Liver (tissue), 8 donors: ENCODE measurements at regions not wholly inside any gene's neighbourhood (a gene's known extent, or its start where the extent isn't known, plus 50 kb on each side); places are given as distances from the start of the nearest gene placed in this dataset.

Source experiments
- DNase-seq: peaks from one replicate; pipeline ENCODE4 v3.0.0-alpha.2; 2017; ENCODE audit warnings: low spot score
- H3K27ac ChIP-seq, 2 donors: one replicate each; pipeline ENCODE4 v1.7.0; 2013; ENCODE audit warnings: inconsistent platforms in 2 of 2, low read length in 2 of 2, control low read depth in 1 of 2, low read depth in 1 of 2, mild to moderate bottlenecking in 1 of 2
- H3K27me3 ChIP-seq, 4 donors: one replicate each; pipeline versions ENCODE4 v1.6.1 to v1.7.0; 2013; ENCODE audit warnings: low read length in 3 of 4, inconsistent platforms in 1 of 4, mild to moderate bottlenecking in 1 of 4, moderate library complexity in 1 of 4; ENCODE audit not compliant: control insufficient read depth in 4 of 4, insufficient read depth in 4 of 4
- H3K36me3 ChIP-seq, 4 donors: one replicate each; pipeline versions ENCODE4 v1.6.1 to v1.7.0; 2013; ENCODE audit warnings: low read length in 3 of 4, mild to moderate bottlenecking in 3 of 4, low read depth in 1 of 4, moderate library complexity in 1 of 4; ENCODE audit not compliant: control insufficient read depth in 4 of 4, insufficient read depth in 3 of 4
- H3K4me1 ChIP-seq, 4 donors: one replicate each; pipeline versions ENCODE4 v1.6.1 to v1.7.0; 2013; ENCODE audit warnings: low read length in 3 of 4, mild to moderate bottlenecking in 3 of 4, moderate library complexity in 1 of 4; ENCODE audit not compliant: control insufficient read depth in 4 of 4, insufficient read depth in 4 of 4
- H3K4me3 ChIP-seq, 3 donors: one replicate each; pipeline versions ENCODE4 v1.6.1 to v1.7.0; 2013; ENCODE audit warnings: low read length in 3 of 3, control low read depth in 1 of 3, low read depth in 1 of 3, mild to moderate bottlenecking in 1 of 3
- H3K9ac ChIP-seq, 2 donors: one replicate each; pipeline ENCODE4 v1.7.0; 2013; ENCODE audit warnings: low read length in 2 of 2, mild to moderate bottlenecking in 2 of 2, moderate library complexity in 2 of 2, control low read depth in 1 of 2, low read depth in 1 of 2
- H3K9me3 ChIP-seq, 4 donors: one replicate each; pipeline versions ENCODE4 v1.6.1 to v1.7.0; 2013; ENCODE audit warnings: low read length in 3 of 4; ENCODE audit not compliant: control insufficient read depth in 4 of 4
- EGR1 ChIP-seq, 2 donors: IDR thresholded peaks; 2 replicates each; pipeline ENCODE4 v1.6.1; 2016 to 2018; ENCODE audit warnings: antibody characterized with exemption in 2 of 2, low read depth in 2 of 2
- FOXA1 ChIP-seq: IDR thresholded peaks from 2 replicates; pipeline ENCODE4 v1.6.1; 2016; ENCODE audit warnings: antibody characterized with exemption
- FOXA2 ChIP-seq: IDR thresholded peaks from 2 replicates; pipeline ENCODE4 v1.6.1; 2016; ENCODE audit warnings: antibody characterized with exemption
- GABPA ChIP-seq, 2 donors: IDR thresholded peaks in 1 of 2; conservative IDR thresholded peaks in 1 of 2; 2 replicates each; pipeline ENCODE4 v1.6.1; 2016; ENCODE audit warnings: antibody characterized with exemption in 2 of 2, mild to moderate bottlenecking in 1 of 2, moderate library complexity in 1 of 2
- HNF4A ChIP-seq, 2 donors: conservative IDR thresholded peaks; 2 replicates each; pipeline ENCODE4 v1.6.1; 2016; ENCODE audit warnings: antibody characterized with exemption in 2 of 2, mild to moderate bottlenecking in 2 of 2
- HNF4G ChIP-seq: IDR thresholded peaks from 2 replicates; pipeline ENCODE4 v1.6.1; 2016; ENCODE audit warnings: antibody characterized with exemption
- JUND ChIP-seq, 2 donors: IDR thresholded peaks; 2 replicates each; pipeline ENCODE4 v1.6.1; 2016; ENCODE audit warnings: antibody characterized with exemption in 2 of 2
- NR2F2 ChIP-seq: IDR thresholded peaks from 2 replicates; pipeline ENCODE4 v1.6.1; 2016; ENCODE audit warnings: antibody characterized with exemption
- RAD21 ChIP-seq, 2 donors: IDR thresholded peaks; 2 replicates each; pipeline ENCODE4 v1.6.1; 2016; ENCODE audit warnings: antibody characterized with exemption in 2 of 2, mild to moderate bottlenecking in 2 of 2
- RXRA ChIP-seq, 2 donors: IDR thresholded peaks; 2 replicates each; pipeline ENCODE4 v1.6.1; 2017 to 2018; ENCODE audit warnings: antibody characterized with exemption in 2 of 2, mild to moderate bottlenecking in 1 of 2
- SP1 ChIP-seq: IDR thresholded peaks from 2 replicates; pipeline ENCODE4 v1.6.1; 2018; ENCODE audit warnings: antibody characterized with exemption, mild to moderate bottlenecking
- TAF1 ChIP-seq: conservative IDR thresholded peaks from 2 replicates; pipeline ENCODE4 v1.6.1; 2016; ENCODE audit warnings: antibody characterized with exemption, mild to moderate bottlenecking
- YY1 ChIP-seq: IDR thresholded peaks from 2 replicates; pipeline ENCODE4 v1.6.1; 2016; ENCODE audit warnings: antibody characterized with exemption, mild to moderate bottlenecking
- WGBS: extraction: QIAGEN DNeasy Blood & Tissue Kit; methylation state at CpG from one replicate; pipeline ENCODE4 v1.1.7; 2013; 5-methylcytosine and 5-hydroxymethylcytosine counted together
- TF ChIP-seq, protein P1 (sequence below): fragments of 150-350 bp; IDR thresholded peaks from 2 replicates; pipeline ENCODE4 v1.5.1; 2017; ENCODE audit warnings: improper control_type of control experiment, low read depth, low read length; ENCODE audit not compliant: missing input control
- TF ChIP-seq, protein P2 (sequence below): IDR thresholded peaks from 2 replicates; pipeline ENCODE4 v1.6.1; 2016; ENCODE audit warnings: antibody characterized with exemption
- TF ChIP-seq, protein P3 (sequence below): IDR thresholded peaks from 2 replicates; pipeline ENCODE4 v1.6.1; 2016; ENCODE audit warnings: antibody characterized with exemption
- TF ChIP-seq, protein P4 (sequence below): IDR thresholded peaks from 2 replicates; pipeline ENCODE4 v1.6.1; 2016; ENCODE audit warnings: antibody characterized with exemption
- TF ChIP-seq, protein P5 (sequence below): IDR thresholded peaks from 2 replicates; pipeline ENCODE4 v1.6.1; 2016; ENCODE audit warnings: antibody characterized with exemption, mild to moderate bottlenecking
- donor health status: healthy.
- donor health status: healthy.
- donor health status: healthy.
- donor health status: healthy.
- donor health status: healthy.

DNA sequence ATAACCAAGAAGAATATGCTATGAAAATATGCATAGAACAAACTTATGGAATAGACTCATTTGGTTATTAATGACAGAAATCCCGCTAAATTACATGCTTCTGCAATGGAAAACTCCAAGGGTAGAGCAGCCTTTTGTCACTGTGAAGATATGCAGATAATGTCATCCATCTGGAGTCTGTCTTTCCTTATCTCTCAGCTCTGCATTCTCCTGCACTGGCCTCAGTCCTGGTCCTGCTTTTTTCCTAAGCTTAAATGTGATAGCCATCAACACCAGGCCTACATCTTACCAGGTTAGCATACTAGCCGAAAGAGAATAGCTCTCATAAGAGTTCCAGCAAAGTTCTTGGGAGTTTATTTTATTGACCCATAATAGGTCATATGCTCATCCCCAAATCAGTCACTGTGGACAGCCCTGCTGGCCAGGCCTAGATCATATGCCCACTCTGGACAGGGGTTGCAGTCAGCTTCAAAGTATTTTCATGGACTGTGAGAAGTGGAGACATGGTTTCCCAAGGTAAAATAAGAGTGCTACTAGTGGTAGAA is 86.5 kb upstream of the LEF1 start:
- no peaks in the 10 kb centered on the region for H3K9me3 ChIP-seq
- H3K9ac ChIP-seq: no peak overlapping the region
- H3K27me3 ChIP-seq: peaks cover 0 to 6% (median 0%) of the 10 kb centered on the region in 4 donors
- no peak overlapping the region for H3K27ac ChIP-seq
- DNase-seq: no peak
- TF ChIP-seq FOXA1 (no peak), RAD21 (IDR thresholded peaks at IDR 0.05) (no peak), JUND (IDR thresholded peaks at IDR 0.05) (no peak), HNF4G (no peak), SP1 (no peak), TAF1 (no peak), YY1 (no peak), RXRA (IDR thresholded peaks at IDR 0.05) (no peak), EGR1 (IDR thresholded peaks at IDR 0.05; ENCODE audit: low read depth in 2 of 2) (no peak), GABPA (IDR thresholded peaks at IDR 0.05 in 1 of 2, conservative IDR thresholded peaks at IDR 0.05 in 1 of 2) (no peak), NR2F2 (no peak), HNF4A (conservative IDR thresholded peaks at IDR 0.05) (no peak), FOXA2 (no peak)
- TF ChIP-seq, protein P1, sequence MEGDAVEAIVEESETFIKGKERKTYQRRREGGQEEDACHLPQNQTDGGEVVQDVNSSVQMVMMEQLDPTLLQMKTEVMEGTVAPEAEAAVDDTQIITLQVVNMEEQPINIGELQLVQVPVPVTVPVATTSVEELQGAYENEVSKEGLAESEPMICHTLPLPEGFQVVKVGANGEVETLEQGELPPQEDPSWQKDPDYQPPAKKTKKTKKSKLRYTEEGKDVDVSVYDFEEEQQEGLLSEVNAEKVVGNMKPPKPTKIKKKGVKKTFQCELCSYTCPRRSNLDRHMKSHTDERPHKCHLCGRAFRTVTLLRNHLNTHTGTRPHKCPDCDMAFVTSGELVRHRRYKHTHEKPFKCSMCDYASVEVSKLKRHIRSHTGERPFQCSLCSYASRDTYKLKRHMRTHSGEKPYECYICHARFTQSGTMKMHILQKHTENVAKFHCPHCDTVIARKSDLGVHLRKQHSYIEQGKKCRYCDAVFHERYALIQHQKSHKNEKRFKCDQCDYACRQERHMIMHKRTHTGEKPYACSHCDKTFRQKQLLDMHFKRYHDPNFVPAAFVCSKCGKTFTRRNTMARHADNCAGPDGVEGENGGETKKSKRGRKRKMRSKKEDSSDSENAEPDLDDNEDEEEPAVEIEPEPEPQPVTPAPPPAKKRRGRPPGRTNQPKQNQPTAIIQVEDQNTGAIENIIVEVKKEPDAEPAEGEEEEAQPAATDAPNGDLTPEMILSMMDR: no peak
- TF ChIP-seq, protein P2, sequence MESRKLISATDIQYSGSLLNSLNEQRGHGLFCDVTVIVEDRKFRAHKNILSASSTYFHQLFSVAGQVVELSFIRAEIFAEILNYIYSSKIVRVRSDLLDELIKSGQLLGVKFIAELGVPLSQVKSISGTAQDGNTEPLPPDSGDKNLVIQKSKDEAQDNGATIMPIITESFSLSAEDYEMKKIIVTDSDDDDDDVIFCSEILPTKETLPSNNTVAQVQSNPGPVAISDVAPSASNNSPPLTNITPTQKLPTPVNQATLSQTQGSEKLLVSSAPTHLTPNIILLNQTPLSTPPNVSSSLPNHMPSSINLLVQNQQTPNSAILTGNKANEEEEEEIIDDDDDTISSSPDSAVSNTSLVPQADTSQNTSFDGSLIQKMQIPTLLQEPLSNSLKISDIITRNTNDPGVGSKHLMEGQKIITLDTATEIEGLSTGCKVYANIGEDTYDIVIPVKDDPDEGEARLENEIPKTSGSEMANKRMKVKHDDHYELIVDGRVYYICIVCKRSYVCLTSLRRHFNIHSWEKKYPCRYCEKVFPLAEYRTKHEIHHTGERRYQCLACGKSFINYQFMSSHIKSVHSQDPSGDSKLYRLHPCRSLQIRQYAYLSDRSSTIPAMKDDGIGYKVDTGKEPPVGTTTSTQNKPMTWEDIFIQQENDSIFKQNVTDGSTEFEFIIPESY: no peak
- TF ChIP-seq, protein P3, sequence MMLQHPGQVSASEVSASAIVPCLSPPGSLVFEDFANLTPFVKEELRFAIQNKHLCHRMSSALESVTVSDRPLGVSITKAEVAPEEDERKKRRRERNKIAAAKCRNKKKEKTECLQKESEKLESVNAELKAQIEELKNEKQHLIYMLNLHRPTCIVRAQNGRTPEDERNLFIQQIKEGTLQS: no peak
- TF ChIP-seq, protein P4, sequence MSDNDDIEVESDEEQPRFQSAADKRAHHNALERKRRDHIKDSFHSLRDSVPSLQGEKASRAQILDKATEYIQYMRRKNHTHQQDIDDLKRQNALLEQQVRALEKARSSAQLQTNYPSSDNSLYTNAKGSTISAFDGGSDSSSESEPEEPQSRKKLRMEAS: no peak
- TF ChIP-seq, protein P5, sequence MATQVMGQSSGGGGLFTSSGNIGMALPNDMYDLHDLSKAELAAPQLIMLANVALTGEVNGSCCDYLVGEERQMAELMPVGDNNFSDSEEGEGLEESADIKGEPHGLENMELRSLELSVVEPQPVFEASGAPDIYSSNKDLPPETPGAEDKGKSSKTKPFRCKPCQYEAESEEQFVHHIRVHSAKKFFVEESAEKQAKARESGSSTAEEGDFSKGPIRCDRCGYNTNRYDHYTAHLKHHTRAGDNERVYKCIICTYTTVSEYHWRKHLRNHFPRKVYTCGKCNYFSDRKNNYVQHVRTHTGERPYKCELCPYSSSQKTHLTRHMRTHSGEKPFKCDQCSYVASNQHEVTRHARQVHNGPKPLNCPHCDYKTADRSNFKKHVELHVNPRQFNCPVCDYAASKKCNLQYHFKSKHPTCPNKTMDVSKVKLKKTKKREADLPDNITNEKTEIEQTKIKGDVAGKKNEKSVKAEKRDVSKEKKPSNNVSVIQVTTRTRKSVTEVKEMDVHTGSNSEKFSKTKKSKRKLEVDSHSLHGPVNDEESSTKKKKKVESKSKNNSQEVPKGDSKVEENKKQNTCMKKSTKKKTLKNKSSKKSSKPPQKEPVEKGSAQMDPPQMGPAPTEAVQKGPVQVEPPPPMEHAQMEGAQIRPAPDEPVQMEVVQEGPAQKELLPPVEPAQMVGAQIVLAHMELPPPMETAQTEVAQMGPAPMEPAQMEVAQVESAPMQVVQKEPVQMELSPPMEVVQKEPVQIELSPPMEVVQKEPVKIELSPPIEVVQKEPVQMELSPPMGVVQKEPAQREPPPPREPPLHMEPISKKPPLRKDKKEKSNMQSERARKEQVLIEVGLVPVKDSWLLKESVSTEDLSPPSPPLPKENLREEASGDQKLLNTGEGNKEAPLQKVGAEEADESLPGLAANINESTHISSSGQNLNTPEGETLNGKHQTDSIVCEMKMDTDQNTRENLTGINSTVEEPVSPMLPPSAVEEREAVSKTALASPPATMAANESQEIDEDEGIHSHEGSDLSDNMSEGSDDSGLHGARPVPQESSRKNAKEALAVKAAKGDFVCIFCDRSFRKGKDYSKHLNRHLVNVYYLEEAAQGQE: no peak
- WGBS: 65% methylated on average over 2 of the region's 2 CpGs
- H3K4me1 ChIP-seq: no peaks in the 10 kb centered on the region
- H3K36me3 ChIP-seq: no peaks in the 10 kb centered on the region
- H3K4me3 ChIP-seq: no peak overlapping the region
